Globus pallidus (tissue), 1 donor: ENCODE measurements at regions not wholly inside any gene's neighbourhood (a gene's known extent, or its start where the extent isn't known, plus 50 kb on each side); places are given as distances from the start of the nearest gene placed in this dataset.
A peak's percentile ranks its signal among the peaks of the same experiment; 100 is the strongest.
"Not testable (repeated sequence)": the region's sequence is repeated elsewhere in the genome, so short reads cannot be mapped to it uniquely, and the experiment has no call there.

Experiments
- DNase-seq: peaks from one replicate; pipeline ENCODE4 v3.0.0-alpha.2; 2015; ENCODE audit warnings: low spot score

- peak; percentile 6 for DNase-seq
Measured at GRCh38 chr9:138213748-138214147, 336.2 kb downstream of the CACNA1B start.

GRCh38 chr9:138214548-138214947, 337.0 kb downstream of the CACNA1B start:
- not testable (repeated sequence) for DNase-seq

GRCh38 chr9:138215588-138215987, 338.0 kb downstream of the CACNA1B start:
- not testable (repeated sequence) for DNase-seq

- not testable (repeated sequence) for DNase-seq
Measured at GRCh38 chr9:138216817-138217216, 339.2 kb downstream of the CACNA1B start.

GRCh38 chr9:138217284-138217850, 339.8 kb downstream of the CACNA1B start:
- DNase-seq: not testable (repeated sequence)

- not testable (repeated sequence) for DNase-seq
Measured at GRCh38 chr9:138219249-138219648, 341.7 kb downstream of the CACNA1B start.

- not testable (repeated sequence) for DNase-seq
Measured at GRCh38 chr9:138221446-138222054, 344.0 kb downstream of the CACNA1B start.

GRCh38 chr9:138237099-138237498, 359.5 kb downstream of the CACNA1B start:
- not testable (repeated sequence) for DNase-seq

GRCh38 chr9:138282903-138283302, 405.3 kb downstream of the CACNA1B start:
- not testable (repeated sequence) for DNase-seq
